A549 (cell line): ENCODE measurements at regions not wholly inside any gene's neighbourhood (a gene's known extent, or its start where the extent isn't known, plus 50 kb on each side); places are given as distances from the start of the nearest gene placed in this dataset.

Experiments used
- ATAC-seq, 2 experiments: fragments of 200-7000 bp in 1 of 2; fragments of >200 bp in 1 of 2; cut with Nextera tagmentation in 1 of 2; cut with Tn5 transposase in 1 of 2; 3 replicates each; pipeline versions ENCODE4 v1.8.0 to v1.9.1; 2018 to 2020; ENCODE audit warnings: mild to moderate bottlenecking in 1 of 2, moderate library complexity in 1 of 2
- CTCF ChIA-PET: fragments of 300-600 bp; sonication (Branson Sonifier 250); formaldehyde crosslinking; extraction: SDS; loops from one replicate; lab custom pipeline; 2021; ENCODE audit warnings: antibody characterized with exemption, inconsistent platforms; lab: Yijun Ruan, JAX
- POLR2A ChIA-PET: fragments of 350-600 bp; formaldehyde crosslinking; extraction: SDS; loops from one replicate; lab custom pipeline; 2021; ENCODE audit warnings: antibody characterized with exemption, inconsistent platforms; lab: Yijun Ruan, JAX
- DNase-seq, 2 experiments: peaks; one replicate each; pipeline versions ENCODE4 v3.0.0 to v3.0.0-alpha.2; 2011 to 2016; ENCODE audit warnings: low read depth in 1 of 2, low spot score in 1 of 2
- FAIRE-seq: peaks from 2 replicates; lab custom pipeline; 2011; peaks lifted over from hg19 to GRCh38; lab: Jason Lieb, UNC
- H3K27ac ChIP-seq, 2 experiments: fragments of >200 bp; sonication (Bioruptor Twin); formaldehyde crosslinking; 3 replicates each; pipeline ENCODE4 v1.5.1; 2016 to 2017
- H3K4me1 ChIP-seq: fragments of >200 bp; sonication (Bioruptor Twin); formaldehyde crosslinking; 3 replicates; pipeline ENCODE4 v1.6.1; 2016
- H3K4me2 ChIP-seq: fragments of >200 bp; sonication (Bioruptor Twin); formaldehyde crosslinking; 3 replicates; pipeline ENCODE4 v1.6.1; 2016
- H3K4me3 ChIP-seq: fragments of >200 bp; sonication (Bioruptor Twin); formaldehyde crosslinking; 3 replicates; pipeline ENCODE4 v1.5.1; 2016
- H3K9me3 ChIP-seq: fragments of >200 bp; sonication (Bioruptor Twin); formaldehyde crosslinking; 3 replicates; pipeline ENCODE4 v1.6.1; 2016
- BCL3 ChIP-seq: fragments of >200 bp; sonication (Bioruptor Twin); formaldehyde crosslinking; IDR thresholded peaks from 3 replicates; pipeline ENCODE4 v1.6.1; 2016
- CBX8 ChIP-seq: fragments of 200-600 bp; sonication (generic); IDR thresholded peaks from 2 replicates; pipeline ENCODE4 v1.6.1; 2016
- EP300 ChIP-seq, 2 experiments: fragments of >200 bp; sonication (Bioruptor Twin); formaldehyde crosslinking; IDR thresholded peaks; 2 replicates in 1 of 2; 3 replicates in 1 of 2; pipeline ENCODE4 v1.6.1; 2016 to 2017
- ESRRA ChIP-seq: fragments of 150-350 bp; IDR thresholded peaks from 2 replicates; pipeline ENCODE4 v1.6.1; 2014; ENCODE audit warnings: mild to moderate bottlenecking, low read length, borderline replicate concordance
- FOSL2 ChIP-seq, 2 experiments: fragments of 450-650 bp in 1 of 2; fragments of >200 bp in 1 of 2; sonication (Bioruptor Twin) in 1 of 2; formaldehyde crosslinking; IDR thresholded peaks; 2 replicates each; pipeline versions ENCODE4 v1.5.0 to v1.6.1; 2016 to 2020; ENCODE audit warnings: mild to moderate bottlenecking in 1 of 2, moderate library complexity in 1 of 2
- HDAC2 ChIP-seq: fragments of 200-600 bp; sonication (generic); IDR thresholded peaks from 2 replicates; pipeline ENCODE4 v1.6.1; 2016
- HEYL ChIP-seq: fragments of 250-450 bp; sonication (Bioruptor Pico); IDR thresholded peaks from 2 replicates; pipeline ENCODE4 v1.8.0; 2021; ENCODE audit warnings: mild to moderate bottlenecking, moderate library complexity
- HOXA7 ChIP-seq: fragments of 250-450 bp; sonication (Bioruptor Pico); IDR thresholded peaks from 2 replicates; pipeline ENCODE4 v1.5.0; 2020; ENCODE audit warnings: mild to moderate bottlenecking, moderate library complexity
- HOXB13 ChIP-seq: fragments of 250-450 bp; sonication (Bioruptor Pico); IDR thresholded peaks from 2 replicates; pipeline ENCODE4 v1.5.0; 2020; ENCODE audit warnings: low read depth, mild to moderate bottlenecking, moderate library complexity
- HOXB5 ChIP-seq: fragments of 250-450 bp; sonication (Bioruptor Pico); IDR thresholded peaks from 2 replicates; pipeline ENCODE4 v1.5.0; 2020; ENCODE audit warnings: mild to moderate bottlenecking, moderate library complexity
- JUNB ChIP-seq: fragments of >200 bp; sonication (Bioruptor Twin); formaldehyde crosslinking; IDR thresholded peaks from 2 replicates; pipeline ENCODE4 v1.6.1; 2016
- KDM5A ChIP-seq: fragments of 200-600 bp; sonication (generic); IDR thresholded peaks from 2 replicates; pipeline ENCODE4 v1.6.1; 2016; ENCODE audit warnings: antibody characterized with exemption, mild to moderate bottlenecking
- MAX ChIP-seq: IDR thresholded peaks from 2 replicates; pipeline ENCODE4 v1.6.1; 2012
- MAZ ChIP-seq: fragments of 150-350 bp; IDR thresholded peaks from 2 replicates; pipeline ENCODE4 v1.6.1; 2014; ENCODE audit warnings: antibody characterized with exemption, low read depth, low read length, borderline replicate concordance
- NFE2L2 ChIP-seq: fragments of 150-350 bp; conservative IDR thresholded peaks from 2 replicates; pipeline ENCODE4 v1.6.1; 2014; ENCODE audit warnings: low read length
- POLR2AphosphoS2 ChIP-seq: conservative IDR thresholded peaks from 2 replicates; pipeline ENCODE4 v1.6.1; 2012; ENCODE audit warnings: low read length, improper control_type of control experiment, inconsistent platforms
- RAD21 ChIP-seq, 2 experiments: fragments of >200 bp in 1 of 2; sonication (Bioruptor Twin) in 1 of 2; formaldehyde crosslinking in 1 of 2; IDR thresholded peaks in 1 of 2; conservative IDR thresholded peaks in 1 of 2; 2 replicates in 1 of 2; 3 replicates in 1 of 2; pipeline ENCODE4 v1.6.1; 2012 to 2018; ENCODE audit warnings: inconsistent platforms in 1 of 2
- RARB ChIP-seq: fragments of 250-450 bp; sonication (Bioruptor Pico); IDR thresholded peaks from 2 replicates; pipeline ENCODE4 v1.8.0; 2021; ENCODE audit warnings: mild to moderate bottlenecking, moderate library complexity
- RCOR1 ChIP-seq: fragments of 150-350 bp; IDR thresholded peaks from 2 replicates; pipeline ENCODE4 v1.6.1; 2014; ENCODE audit warnings: antibody characterized with exemption, low read length, low read depth
- RNF2 ChIP-seq: fragments of 200-600 bp; sonication (generic); IDR thresholded peaks from 2 replicates; pipeline ENCODE4 v1.6.1; 2016; ENCODE audit warnings: low read depth, mild to moderate bottlenecking, antibody characterized with exemption, moderate library complexity, borderline replicate concordance
- TP53 ChIP-seq: fragments of 250-450 bp; sonication (Bioruptor Pico); IDR thresholded peaks from 2 replicates; pipeline ENCODE4 v1.5.0; 2021; ENCODE audit warnings: mild to moderate bottlenecking, moderate library complexity
- USF2 ChIP-seq: fragments of 450-650 bp; IDR thresholded peaks from 2 replicates; pipeline ENCODE4 v1.6.1; 2014; ENCODE audit warnings: antibody characterized with exemption
- ZSCAN20 ChIP-seq: fragments of 250-450 bp; sonication (Bioruptor Pico); IDR thresholded peaks from 2 replicates; pipeline ENCODE4 v1.8.0; 2022; ENCODE audit warnings: mild to moderate bottlenecking, moderate library complexity
- WGBS: methylation state at CpG from one replicate; pipeline ENCODE4 v1.1.6; 2017; ENCODE audit errors: missing lambda C conversion rate; 5-methylcytosine and 5-hydroxymethylcytosine counted together

- TF ChIP-seq MAZ (no peak), CBX8 (no peak)
Measured at GRCh38 chr21:18588001-18588662, 184.5 kb upstream of the TMPRSS15 start (continued).

GRCh38 chr21:18601146-18601545 is 197.6 kb upstream of the TMPRSS15 start:
- POLR2A ChIA-PET, result no interaction called here
- FAIRE-seq (no peak), DNase-seq (no peak), ATAC-seq (no peak)
- Histone ChIP-seq H3K9me3 (no peaks in the 10 kb centered on the region), H3K4me1 (no peaks in the 10 kb centered on the region), H3K4me3 (no peak overlapping the region), H3K4me2 (no peak overlapping the region), H3K27ac (no peak overlapping the region)
- no peak for TF ChIP-seq ZSCAN20 (CRISPR knock-in tag)
- TF ChIP-seq ESRRA, result no peak
- no peak for TF ChIP-seq HOXA7 (CRISPR knock-in tag)
- TF ChIP-seq POLR2AphosphoS2, result no peak
- no peak for TF ChIP-seq NFE2L2
- no peak for TF ChIP-seq BCL3
- TF ChIP-seq CBX8, result no peak
- TF ChIP-seq MAX, result no peak
- TF ChIP-seq USF2, result no peak
- WGBS, result 83% methylated on average over 1 of the region's 1 CpG
- CTCF ChIA-PET, result no interaction called here

- Histone ChIP-seq H3K4me3 (no peak overlapping the region), H3K4me1 (no peaks in the 10 kb centered on the region), H3K4me2 (no peak overlapping the region), H3K27ac (no peak overlapping the region), H3K9me3 (no peaks in the 10 kb centered on the region)
- no peak for DNase-seq
- CTCF ChIA-PET, result no interaction called here
- POLR2A ChIA-PET, result no interaction called here
- no peak for TF ChIP-seq EP300 (IDR thresholded peaks at IDR 0.05)
- no peak for TF ChIP-seq HOXB5 (CRISPR knock-in tag)
- no peak for TF ChIP-seq POLR2AphosphoS2
- no peak for TF ChIP-seq RCOR1
- TF ChIP-seq JUNB, result no peak
- no peak for TF ChIP-seq KDM5A
- no peak for TF ChIP-seq FOSL2 (IDR thresholded peaks at IDR 0.05)
- TF ChIP-seq FOSL2 (CRISPR knock-in tag; IDR thresholded peaks at IDR 0.05), result no peak
- no peak for TF ChIP-seq RARB
- TF ChIP-seq HEYL (CRISPR knock-in tag), result no peak
- no peak for TF ChIP-seq RAD21 (conservative IDR thresholded peaks at IDR 0.05 in 1 of 2, IDR thresholded peaks at IDR 0.05 in 1 of 2)
- TF ChIP-seq TP53 (CRISPR knock-in tag), result no peak
- TF ChIP-seq RNF2, result no peak
- TF ChIP-seq HOXB13 (CRISPR knock-in tag), result no peak
- TF ChIP-seq MAX, result no peak
- TF ChIP-seq HDAC2, result no peak
- 11% methylated on average over 3 of the region's 3 CpGs for WGBS
- FAIRE-seq, result no peak
- ATAC-seq, result no peak
Measured at GRCh38 chr21:18602711-18603110, 199.1 kb upstream of the TMPRSS15 start.
